ENCODE measurements at regions not wholly inside any gene's neighbourhood (a gene's known extent, or its start where the extent isn't known, plus 50 kb on each side); places are given as distances from the start of the nearest gene placed in this dataset.

DNA sequence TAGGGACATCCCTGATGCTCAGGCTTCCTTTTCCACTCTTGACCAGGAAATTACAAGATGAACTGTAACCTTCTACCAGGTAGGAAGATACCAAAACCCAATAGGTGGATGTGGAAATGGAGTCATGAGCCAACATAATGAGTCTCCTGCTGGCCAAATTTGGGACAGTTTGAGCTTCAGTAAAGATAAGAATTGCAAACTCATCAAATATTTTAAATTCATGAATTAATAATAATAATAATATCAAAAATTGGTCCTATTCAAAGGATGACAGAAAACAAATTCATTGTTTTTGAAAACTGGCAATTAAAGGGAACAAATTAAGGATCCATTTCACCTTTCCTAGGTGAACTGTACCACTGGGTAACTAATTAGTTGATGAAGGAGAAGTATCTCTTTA is 309.7 kb downstream of the NEK10 start:
- H3K27ac ChIP-seq (ENCODE audit: low read depth, low read length), result no peak overlapping the region
- peaks cover 2 to 19% (median 7%) of the 10 kb centered on the region in 11 donors for H3K9me3 Mint-ChIP-seq
- intact Hi-C loops (cut with micrococcal nuclease), result no loop called here
- H3K36me3 Mint-ChIP-seq, result no peaks in the 10 kb centered on the region
- peaks cover 0 to 10% (median 6%) of the 10 kb centered on the region in 5 donors for H3K27me3 Mint-ChIP-seq
- H3K4me1 ChIP-seq (ENCODE audit: control insufficient read depth in 2 of 2, insufficient read depth in 2 of 2, low read length in 2 of 2), result no peaks in the 10 kb centered on the region
- H3K9me3 ChIP-seq (ENCODE audit: control insufficient read depth in 2 of 3, low read length in 3 of 3), result no peaks in the 10 kb centered on the region
- H3K27ac Mint-ChIP-seq, result no peak overlapping the region
- ChIA-PET POLR2A (no interaction called here), CTCF (no interaction called here)
- DNase-seq (no peak), ATAC-seq (no peak)
- H3K4me1 Mint-ChIP-seq, result no peaks in the 10 kb centered on the region
- no peaks in the 10 kb centered on the region for H3K36me3 ChIP-seq (ENCODE audit: control insufficient read depth in 2 of 3, insufficient read depth in 3 of 3, low read length in 3 of 3)
- no peak overlapping the region for H3K4me3 ChIP-seq (ENCODE audit: low read length)
- H3K27me3 ChIP-seq (ENCODE audit: control insufficient read depth in 2 of 2, insufficient read depth in 2 of 2, low read length in 2 of 2), result no peaks in the 10 kb centered on the region
- H3K4me3 Mint-ChIP-seq, result no peak overlapping the region

Data from naive thymus-derived CD4-positive, alpha-beta T cell (primary cell).